ENCODE measurements at regions not wholly inside any gene's neighbourhood (a gene's known extent, or its start where the extent isn't known, plus 50 kb on each side); places are given as distances from the start of the nearest gene placed in this dataset.

DNA sequence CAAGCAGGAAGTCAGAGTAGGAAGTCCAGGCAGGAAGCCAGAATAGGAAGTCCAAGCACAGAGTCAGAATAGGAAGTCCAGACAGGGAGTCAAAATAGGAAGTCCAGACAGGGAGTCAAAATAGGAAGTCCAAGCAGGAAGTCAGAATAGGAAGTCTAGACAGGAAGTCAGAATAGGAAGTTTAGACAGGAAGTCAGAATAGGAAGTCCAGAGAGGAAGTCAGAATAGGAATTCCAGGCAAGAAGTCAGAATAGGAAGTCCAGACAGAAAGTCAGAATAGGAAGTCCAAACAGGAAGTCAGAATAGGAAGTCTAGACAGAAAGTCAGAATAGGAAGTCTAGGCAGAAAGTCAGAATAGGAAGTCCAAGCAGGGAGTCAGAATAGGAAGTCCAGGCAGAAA lies 105.3 kb upstream of the C16orf82 start:
- TF ChIP-seq, protein P1, sequence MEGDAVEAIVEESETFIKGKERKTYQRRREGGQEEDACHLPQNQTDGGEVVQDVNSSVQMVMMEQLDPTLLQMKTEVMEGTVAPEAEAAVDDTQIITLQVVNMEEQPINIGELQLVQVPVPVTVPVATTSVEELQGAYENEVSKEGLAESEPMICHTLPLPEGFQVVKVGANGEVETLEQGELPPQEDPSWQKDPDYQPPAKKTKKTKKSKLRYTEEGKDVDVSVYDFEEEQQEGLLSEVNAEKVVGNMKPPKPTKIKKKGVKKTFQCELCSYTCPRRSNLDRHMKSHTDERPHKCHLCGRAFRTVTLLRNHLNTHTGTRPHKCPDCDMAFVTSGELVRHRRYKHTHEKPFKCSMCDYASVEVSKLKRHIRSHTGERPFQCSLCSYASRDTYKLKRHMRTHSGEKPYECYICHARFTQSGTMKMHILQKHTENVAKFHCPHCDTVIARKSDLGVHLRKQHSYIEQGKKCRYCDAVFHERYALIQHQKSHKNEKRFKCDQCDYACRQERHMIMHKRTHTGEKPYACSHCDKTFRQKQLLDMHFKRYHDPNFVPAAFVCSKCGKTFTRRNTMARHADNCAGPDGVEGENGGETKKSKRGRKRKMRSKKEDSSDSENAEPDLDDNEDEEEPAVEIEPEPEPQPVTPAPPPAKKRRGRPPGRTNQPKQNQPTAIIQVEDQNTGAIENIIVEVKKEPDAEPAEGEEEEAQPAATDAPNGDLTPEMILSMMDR (conservative IDR thresholded peaks at IDR 0.05; ENCODE audit: low read depth, low read length): no peak
- H3K9ac ChIP-seq: no peak overlapping the region
- H3K36me3 ChIP-seq (ENCODE audit: insufficient read depth): no peaks in the 10 kb centered on the region
- H3K27me3 ChIP-seq (ENCODE audit: insufficient read depth, low read depth): no peaks in the 10 kb centered on the region
- H3K27ac ChIP-seq: no peak overlapping the region
- H3K4me1 ChIP-seq (ENCODE audit: low read depth, poor library complexity, severe bottlenecking): no peaks in the 10 kb centered on the region
- no peak overlapping the region for H3K4me3 ChIP-seq (IDR thresholded peaks at IDR 0.05; ENCODE audit: insufficient read depth, low read depth, low read length)
- no peaks in the 10 kb centered on the region for H3K79me2 ChIP-seq (ENCODE audit: insufficient read depth, low read depth)
- H3K4me2 ChIP-seq: no peak overlapping the region
- H4K20me1 ChIP-seq (ENCODE audit: insufficient read depth): no peaks in the 10 kb centered on the region
- H2AFZ ChIP-seq (ENCODE audit: low read depth): no peak overlapping the region

DNA sequence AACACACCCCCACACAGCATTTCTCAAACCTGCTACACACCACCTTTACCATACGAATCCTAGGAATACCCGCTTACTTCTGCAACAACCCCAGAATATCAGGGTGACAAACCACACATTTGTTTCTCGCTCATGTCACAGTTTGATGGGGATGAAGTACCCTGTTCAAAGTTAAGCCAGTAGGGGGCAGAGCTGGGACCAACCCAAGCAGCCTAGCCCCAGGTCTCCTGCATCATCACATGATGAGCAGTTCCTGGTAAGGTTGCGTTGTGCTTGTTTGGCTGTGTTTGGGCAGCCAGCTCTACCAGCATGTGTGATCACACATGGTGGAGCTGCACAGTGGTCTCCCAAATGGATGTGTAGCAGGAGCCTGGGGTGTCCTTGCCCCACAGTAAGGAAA lies 103.6 kb upstream of the C16orf82 start:
- H3K27ac ChIP-seq: no peak overlapping the region
- H3K36me3 ChIP-seq (ENCODE audit: insufficient read depth): no peaks in the 10 kb centered on the region
- no peaks in the 10 kb centered on the region for H3K27me3 ChIP-seq (ENCODE audit: insufficient read depth, low read depth)
- TF ChIP-seq, protein P1 (conservative IDR thresholded peaks at IDR 0.05; ENCODE audit: low read depth, low read length): peak; percentile 34; the same call in 1 of the 2 replicates
- no peak overlapping the region for H3K4me2 ChIP-seq
- no peak overlapping the region for H3K4me3 ChIP-seq (IDR thresholded peaks at IDR 0.05; ENCODE audit: insufficient read depth, low read depth, low read length)
- no peaks in the 10 kb centered on the region for H3K79me2 ChIP-seq (ENCODE audit: insufficient read depth, low read depth)
- H2AFZ ChIP-seq (ENCODE audit: low read depth): no peak overlapping the region
- H3K9ac ChIP-seq: no peak overlapping the region
- H4K20me1 ChIP-seq (ENCODE audit: insufficient read depth): no peaks in the 10 kb centered on the region
- no peaks in the 10 kb centered on the region for H3K4me1 ChIP-seq (ENCODE audit: low read depth, poor library complexity, severe bottlenecking)

DNA sequence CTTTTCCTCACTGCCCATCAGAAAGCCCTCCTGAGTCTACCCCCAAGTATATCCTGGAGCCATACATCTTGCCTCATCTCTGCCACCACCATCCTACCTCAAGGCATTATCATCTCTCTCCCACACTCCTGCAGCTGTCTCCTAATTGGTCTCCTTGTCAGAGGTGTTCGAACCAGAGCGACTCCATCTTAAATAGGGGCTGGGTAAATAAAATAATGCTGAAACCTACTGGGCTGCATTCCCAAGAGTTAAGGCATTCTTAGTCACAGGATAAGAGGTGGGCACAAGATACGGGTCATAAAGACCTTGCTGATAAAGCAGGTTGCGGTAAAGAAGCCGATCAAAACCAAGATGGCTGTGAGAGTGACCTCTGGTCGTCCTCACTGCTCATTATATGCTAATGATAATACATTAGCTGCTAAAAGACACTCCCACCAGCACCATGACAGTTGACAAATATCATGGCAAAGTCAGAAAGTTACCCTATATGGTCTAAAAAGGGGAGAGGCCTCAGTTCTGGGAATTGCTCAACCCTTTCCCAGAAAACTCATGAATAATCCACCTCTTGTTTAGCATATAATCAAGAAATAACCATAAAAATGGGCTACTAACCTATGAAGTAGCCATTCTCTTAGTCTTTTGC lies 97.0 kb upstream of the C16orf82 start:
- Histone ChIP-seq H3K4me3 (IDR thresholded peaks at IDR 0.05; ENCODE audit: insufficient read depth, low read depth, low read length) (no peak overlapping the region), H3K36me3 (ENCODE audit: insufficient read depth) (no peaks in the 10 kb centered on the region), H4K20me1 (ENCODE audit: insufficient read depth) (no peaks in the 10 kb centered on the region), H2AFZ (ENCODE audit: low read depth) (no peak overlapping the region), H3K27me3 (ENCODE audit: insufficient read depth, low read depth) (no peaks in the 10 kb centered on the region), H3K79me2 (ENCODE audit: insufficient read depth, low read depth) (no peaks in the 10 kb centered on the region), H3K9ac (no peak overlapping the region), H3K4me2 (no peak overlapping the region), H3K4me1 (ENCODE audit: low read depth, poor library complexity, severe bottlenecking) (no peaks in the 10 kb centered on the region), H3K27ac (no peak overlapping the region)
- TF ChIP-seq, protein P1 (conservative IDR thresholded peaks at IDR 0.05; ENCODE audit: low read depth, low read length): no peak

DNA sequence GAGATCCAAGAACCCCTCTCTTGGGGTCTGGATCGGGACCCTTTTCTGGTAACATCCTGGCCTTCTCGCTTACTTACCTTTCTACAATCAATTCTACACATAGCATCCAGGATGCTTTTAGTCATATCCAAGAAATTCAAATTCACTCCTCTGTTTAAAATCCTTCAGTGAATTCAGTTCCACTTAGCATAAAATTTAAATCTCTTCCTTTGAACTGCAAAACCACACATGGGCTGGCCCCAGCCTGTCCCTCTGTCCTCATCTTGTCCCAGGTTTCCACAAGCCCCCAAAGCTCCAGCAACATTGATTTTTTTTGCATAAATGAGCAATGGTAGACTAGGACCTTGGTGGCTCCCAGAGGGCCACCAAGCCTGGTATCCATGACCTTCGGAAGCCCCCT lies 96.4 kb upstream of the C16orf82 start:
- H3K9ac ChIP-seq: no peak overlapping the region

More for the DNA sequence above, 96.4 kb upstream of the C16orf82 start:
- Histone ChIP-seq H2AFZ (ENCODE audit: low read depth) (no peak overlapping the region), H3K79me2 (ENCODE audit: insufficient read depth, low read depth) (no peaks in the 10 kb centered on the region), H3K4me3 (IDR thresholded peaks at IDR 0.05; ENCODE audit: insufficient read depth, low read depth, low read length) (no peak overlapping the region), H3K36me3 (ENCODE audit: insufficient read depth) (no peaks in the 10 kb centered on the region), H3K4me2 (no peak overlapping the region), H3K27ac (no peak overlapping the region), H3K27me3 (ENCODE audit: insufficient read depth, low read depth) (no peaks in the 10 kb centered on the region), H3K4me1 (ENCODE audit: low read depth, poor library complexity, severe bottlenecking) (no peaks in the 10 kb centered on the region), H4K20me1 (ENCODE audit: insufficient read depth) (no peaks in the 10 kb centered on the region)
- TF ChIP-seq, protein P1 (conservative IDR thresholded peaks at IDR 0.05; ENCODE audit: low read depth, low read length): no peak
